ENCODE measurements at regions not wholly inside any gene's neighbourhood (a gene's known extent, or its start where the extent isn't known, plus 50 kb on each side); places are given as distances from the start of the nearest gene placed in this dataset.

GRCh38 chr3:107013641-107014040, 363.6 kb upstream of the CCDC54 start:
- TF ChIP-seq CTCF (IDR thresholded peaks at IDR 0.05) (no peak), ZFX (IDR thresholded peaks at IDR 0.05; ENCODE audit: borderline replicate concordance) (no peak)

Measured in 22Rv1 (cell line).